HG02610 (cell line): ENCODE measurements at regions not wholly inside any gene's neighbourhood (a gene's known extent, or its start where the extent isn't known, plus 50 kb on each side); places are given as distances from the start of the nearest gene placed in this dataset.

Source experiments
- ATAC-seq: cut with Tn5 transposase; IDR thresholded peaks from one replicate; pipeline ENCODE4 v1.9.1; 2021; ENCODE audit warnings: mild to moderate bottlenecking, moderate library complexity; ENCODE audit not compliant: unreplicated experiment

- ATAC-seq, result no peak
Measured at GRCh38 chr4:29131304-29131703, 1588.9 kb upstream of the PCDH7 start.

DNA sequence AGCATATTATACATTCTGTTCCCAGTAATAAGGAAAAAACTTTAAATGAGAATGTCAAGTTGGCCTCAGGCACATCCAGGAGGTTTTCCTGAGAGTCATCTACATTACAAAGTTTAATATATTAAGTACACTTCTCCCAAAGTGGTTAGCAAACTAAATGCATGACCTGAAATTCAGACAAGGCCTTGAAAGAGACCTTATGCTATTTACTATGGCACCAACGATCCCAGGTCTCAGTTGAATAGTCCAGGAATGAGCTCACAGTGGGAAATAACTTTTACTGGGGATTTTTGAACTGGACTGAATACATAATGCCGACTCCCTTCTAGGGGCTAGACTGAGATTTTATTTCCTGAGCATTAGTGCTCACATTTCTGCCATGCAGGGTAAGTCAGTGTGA is 1577.5 kb upstream of the PCDH7 start:
- ATAC-seq, result no peak

- no peak for ATAC-seq
Measured at GRCh38 chr4:29151584-29151983, 1568.6 kb upstream of the PCDH7 start.

GRCh38 chr4:29153642-29154041 is 1566.5 kb upstream of the PCDH7 start:
- no peak for ATAC-seq

DNA sequence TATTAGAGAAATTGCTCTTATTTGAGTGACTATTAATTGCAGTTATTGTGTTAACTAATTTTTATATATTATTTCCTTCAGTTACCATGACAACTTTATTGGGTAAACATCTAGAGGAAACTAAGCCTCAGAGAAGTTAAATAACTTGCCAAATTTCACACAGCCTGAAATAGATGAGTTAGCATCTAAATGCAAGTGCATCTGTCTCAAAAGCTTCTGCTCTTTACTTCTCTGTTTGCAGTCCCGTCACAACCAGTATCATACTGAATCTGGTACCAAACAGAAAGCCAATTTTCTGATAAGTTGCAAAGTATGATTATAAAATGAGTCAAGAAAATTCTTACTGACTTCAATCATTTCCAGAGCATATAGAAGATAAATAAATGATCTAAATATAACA is 1544.9 kb upstream of the PCDH7 start:
- no peak for ATAC-seq

- ATAC-seq, result no peak
Measured at GRCh38 chr4:29199025-29199424, 1521.1 kb upstream of the PCDH7 start.

DNA sequence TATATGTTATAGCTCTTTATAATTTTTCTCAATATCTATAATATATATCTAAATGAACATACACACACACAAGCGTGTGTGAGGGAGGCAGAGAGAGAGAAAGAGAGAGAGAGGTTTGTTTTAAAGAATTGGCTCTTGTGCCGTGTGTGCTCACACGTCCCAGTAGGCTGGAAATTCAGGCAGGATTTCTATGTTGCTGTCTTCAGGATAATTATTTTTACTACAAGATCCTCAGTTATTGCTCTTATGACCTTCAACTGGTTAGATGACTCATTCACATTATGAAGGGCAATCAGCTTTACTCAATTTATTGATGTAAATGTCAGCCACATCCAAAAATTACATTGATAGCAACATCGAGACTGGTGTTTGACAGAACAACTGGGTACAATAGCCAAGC is 1520.7 kb upstream of the PCDH7 start:
- ATAC-seq, result no peak

DNA sequence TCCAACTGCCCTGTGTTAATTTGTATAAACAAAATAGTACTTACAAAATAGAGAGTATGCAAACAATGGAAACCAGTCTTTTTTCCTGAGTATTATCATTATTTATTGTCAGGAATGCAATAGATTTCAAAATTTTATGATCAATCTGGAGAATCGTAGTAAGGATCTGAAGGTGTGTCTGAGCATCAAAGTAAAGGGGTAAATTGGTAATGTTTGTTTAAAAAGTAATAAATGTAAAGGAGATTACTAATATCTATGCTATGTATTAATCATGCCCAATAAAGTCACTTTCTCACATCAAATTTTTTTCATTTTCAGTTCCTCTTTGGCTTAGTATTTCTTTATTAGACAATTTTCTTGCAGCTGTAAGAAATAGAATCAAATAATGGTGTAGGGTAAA is 1507.1 kb upstream of the PCDH7 start:
- ATAC-seq, result no peak

DNA sequence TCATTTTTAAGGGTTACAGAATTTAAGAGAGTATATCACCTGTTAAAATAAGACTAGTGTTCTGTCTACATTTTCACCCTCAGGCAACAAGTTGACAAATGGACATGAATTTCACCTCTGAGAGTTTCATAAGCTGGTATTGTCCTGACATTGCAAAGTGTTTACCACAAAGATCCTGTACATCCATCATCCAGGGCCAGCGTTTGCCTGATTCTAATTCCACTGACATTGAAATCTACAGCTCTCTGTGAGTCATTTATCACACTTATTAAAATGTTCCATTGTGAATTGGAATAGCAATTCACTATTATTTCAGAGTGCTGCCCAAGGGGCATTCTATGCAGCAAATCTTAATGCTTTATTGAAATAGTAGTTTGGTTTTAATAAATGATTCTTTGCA is 1499.4 kb upstream of the PCDH7 start:
- no peak for ATAC-seq

DNA sequence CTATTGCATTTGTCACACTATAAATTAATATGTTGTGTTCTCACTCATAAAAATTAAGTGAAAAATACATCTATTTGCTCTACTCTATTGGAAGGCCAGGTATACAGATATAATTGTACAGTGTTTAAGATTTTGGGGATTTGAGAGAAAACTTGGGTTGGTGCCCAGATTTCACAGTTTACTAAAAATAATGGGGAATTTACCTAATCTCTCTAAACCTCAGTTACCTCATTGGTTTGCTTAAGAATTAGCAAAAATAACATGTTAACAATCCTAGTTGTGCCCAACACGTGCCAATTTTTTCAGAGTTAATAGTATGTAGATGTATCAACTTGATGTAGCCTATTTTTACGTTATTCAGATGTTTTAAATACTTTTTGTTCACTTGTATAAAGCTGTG is 1495.3 kb upstream of the PCDH7 start:
- ATAC-seq, result no peak

DNA sequence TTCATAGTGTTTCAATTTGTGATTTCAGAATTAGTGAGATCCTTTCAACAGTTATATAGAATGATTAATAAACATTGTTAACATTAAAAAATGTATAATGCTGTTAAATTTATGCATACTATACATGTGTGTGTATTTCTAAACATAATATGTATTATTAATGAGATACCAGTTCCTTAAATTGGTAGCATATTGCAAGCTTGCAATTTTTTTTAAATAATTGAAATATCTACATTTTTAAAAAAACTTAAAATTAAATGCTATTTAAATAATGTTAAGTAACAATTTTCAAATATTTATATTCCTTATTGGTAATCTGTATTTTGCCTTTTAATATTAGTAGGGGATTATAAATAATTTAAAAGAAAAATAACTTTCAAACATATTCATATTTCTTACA is 1479.5 kb upstream of the PCDH7 start:
- ATAC-seq, result no peak

GRCh38 chr4:29243054-29243453 is 1477.1 kb upstream of the PCDH7 start:
- no peak for ATAC-seq

- ATAC-seq, result no peak
Measured at GRCh38 chr4:29243851-29244250, 1476.3 kb upstream of the PCDH7 start.

DNA sequence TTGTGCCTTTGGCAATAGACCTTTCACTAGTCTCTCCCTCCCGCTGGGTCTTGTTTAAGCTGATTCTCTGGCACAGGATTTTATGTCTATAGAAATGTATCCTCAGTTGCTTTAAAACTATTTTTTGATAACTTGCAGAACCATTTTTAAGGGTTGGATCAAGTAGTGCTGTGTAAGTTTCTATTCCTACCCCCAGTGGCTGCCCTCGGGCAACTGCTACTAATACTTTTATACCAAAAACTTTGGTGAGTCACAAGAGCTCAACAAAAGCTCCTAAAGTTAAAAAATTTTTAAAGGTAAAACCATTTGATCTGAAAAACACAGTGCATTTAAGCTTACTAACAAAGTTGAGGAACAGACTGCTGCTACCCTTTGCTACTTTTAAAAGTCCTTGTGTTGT is 1460.6 kb upstream of the PCDH7 start:
- ATAC-seq, result no peak

DNA sequence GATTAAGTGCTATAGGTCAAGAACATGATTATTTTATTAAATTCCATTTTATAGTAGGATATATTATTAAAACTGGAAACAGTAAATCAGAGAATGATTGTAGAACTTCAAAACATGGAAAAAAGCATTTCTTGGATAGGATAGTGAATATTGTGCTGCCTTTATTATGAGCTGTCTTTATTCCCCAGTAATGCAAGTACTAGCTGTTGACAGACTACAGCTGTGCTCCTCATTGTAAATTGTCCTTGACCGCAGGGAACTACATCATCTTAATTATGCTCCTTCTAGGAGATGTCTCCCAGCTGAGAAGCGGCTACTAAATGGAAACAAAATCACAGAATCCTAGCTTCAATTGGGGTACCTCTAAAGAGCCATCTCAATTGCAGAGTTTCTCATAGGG is 1457.2 kb upstream of the PCDH7 start:
- ATAC-seq, result no peak

GRCh38 chr4:29276150-29276549 is 1444.0 kb upstream of the PCDH7 start:
- ATAC-seq, result no peak

DNA sequence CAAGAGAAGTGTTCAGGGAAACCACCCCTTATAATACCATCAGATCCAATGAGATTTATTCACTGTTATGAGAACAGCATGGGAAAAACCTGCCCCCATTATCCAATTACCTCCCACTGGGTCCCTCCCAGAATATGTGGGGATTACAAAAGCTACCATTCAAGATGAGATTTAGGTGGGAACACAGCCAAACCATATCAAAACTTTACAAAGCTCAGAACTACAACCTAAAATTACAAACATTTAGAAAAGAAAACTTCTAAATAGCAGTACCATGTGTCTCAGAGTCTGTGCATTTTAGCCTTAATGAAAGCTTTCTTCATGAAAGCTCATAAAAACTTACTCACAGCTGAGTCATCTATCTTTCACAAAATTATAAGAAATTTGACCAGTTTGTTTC is 1442.8 kb upstream of the PCDH7 start:
- ATAC-seq, result no peak

GRCh38 chr4:29278585-29278984 is 1441.6 kb upstream of the PCDH7 start:
- no peak for ATAC-seq

DNA sequence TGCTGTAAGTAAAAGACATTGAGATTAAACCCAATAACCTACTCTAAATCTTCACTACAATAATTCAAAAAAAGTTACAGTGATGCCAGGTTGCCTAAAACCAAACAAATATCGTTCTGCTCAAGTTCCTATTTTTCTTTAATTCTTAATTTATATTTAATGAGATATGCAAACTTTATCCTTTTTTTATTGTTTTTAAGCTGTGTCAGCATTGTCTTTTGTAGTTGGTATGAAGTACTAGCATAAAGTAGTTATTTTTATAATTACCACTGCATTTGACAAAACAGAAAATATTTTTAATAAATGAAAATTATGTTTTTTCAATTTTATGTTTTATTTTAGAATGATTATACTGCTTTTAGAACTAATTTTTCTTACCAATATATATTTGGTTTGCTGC is 1431.1 kb upstream of the PCDH7 start:
- ATAC-seq, result no peak

DNA sequence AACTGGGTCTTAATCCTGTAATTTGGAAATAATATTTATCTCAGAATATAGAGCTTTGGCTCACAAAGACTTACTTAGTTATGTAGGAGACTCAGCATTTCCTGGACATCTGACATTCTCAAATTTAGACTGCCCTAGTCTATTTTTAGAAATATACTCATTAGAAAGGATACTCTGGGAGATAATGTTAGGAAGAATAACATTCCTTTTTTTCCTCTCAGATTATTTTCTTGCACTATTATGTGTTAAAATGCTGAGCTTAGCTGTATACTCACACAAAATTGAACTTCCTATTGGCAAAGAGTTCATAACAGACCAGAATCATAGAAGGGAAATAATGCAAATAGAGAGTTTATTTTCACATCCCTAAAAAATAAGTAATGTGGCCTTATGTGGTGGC is 1424.9 kb upstream of the PCDH7 start:
- ATAC-seq, result no peak

GRCh38 chr4:29304595-29304994 is 1415.6 kb upstream of the PCDH7 start:
- no peak for ATAC-seq

- ATAC-seq, result no peak
Measured at GRCh38 chr4:29307256-29307655, 1412.9 kb upstream of the PCDH7 start.

GRCh38 chr4:29307755-29308154 is 1412.4 kb upstream of the PCDH7 start:
- ATAC-seq, result no peak

DNA sequence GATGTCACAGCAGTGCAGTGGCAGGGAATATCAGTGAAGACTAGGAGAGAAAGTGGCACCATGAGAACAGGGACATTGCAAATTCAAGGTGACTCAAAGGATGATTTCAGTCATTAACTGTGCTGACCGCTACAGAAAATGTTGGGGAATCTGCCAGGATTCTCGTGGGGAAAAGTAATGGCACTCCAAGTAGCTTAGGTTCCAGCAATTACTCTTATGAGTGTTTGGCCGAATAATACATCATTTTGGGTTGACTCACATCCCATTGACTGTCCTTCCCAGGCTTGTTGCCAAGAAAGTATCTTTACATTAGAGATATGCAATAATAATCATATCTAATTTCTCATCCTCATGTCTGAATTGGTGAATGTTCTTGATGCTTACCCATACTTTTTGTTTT is 1411.1 kb upstream of the PCDH7 start:
- ATAC-seq, result no peak
